SK-N-MC (cell line): ENCODE measurements at regions not wholly inside any gene's neighbourhood (a gene's known extent, or its start where the extent isn't known, plus 50 kb on each side); places are given as distances from the start of the nearest gene placed in this dataset.

ENCODE experiments used
- EZH2 ChIP-seq: fragments of 200-600 bp; sonication (generic); IDR thresholded peaks from one replicate; pipeline ENCODE4 v1.6.1; 2017; ENCODE audit warnings: antibody characterized with exemption
- POLR2AphosphoS5 ChIP-seq: IDR thresholded peaks from 2 replicates; pipeline ENCODE4 v1.6.1; 2012; ENCODE audit warnings: mild to moderate bottlenecking, low read depth, low read length, borderline replicate concordance

DNA sequence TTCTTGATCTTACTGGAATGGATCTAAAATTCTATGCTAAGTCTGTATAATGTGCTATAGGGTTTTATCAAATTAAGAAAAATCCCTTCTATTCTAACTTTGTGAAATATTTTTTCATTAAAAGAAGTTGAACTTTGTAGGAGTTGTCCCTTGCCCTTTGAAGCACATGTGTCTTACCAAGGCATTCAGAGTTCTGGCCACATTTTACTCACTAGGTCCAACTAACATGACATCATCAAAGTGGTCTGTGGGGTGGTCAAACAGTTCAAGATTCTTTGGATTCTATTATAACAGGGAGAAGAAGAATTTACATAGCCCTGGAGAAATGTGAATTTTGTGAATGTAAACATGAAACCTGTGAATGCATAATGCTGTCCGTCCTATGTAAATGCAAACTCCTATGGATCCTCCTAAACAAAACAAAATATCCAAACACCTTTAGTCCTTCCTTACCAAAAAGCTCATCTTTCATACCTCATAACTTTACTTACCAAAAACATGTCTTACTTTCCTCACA is 88.7 kb downstream of the EBNA1BP2 start:
- TF ChIP-seq EZH2 (no peak), POLR2AphosphoS5 (no peak)
